NCI-H82 treated with DMSO at 0.1 percent for 48 hours (cell line): ENCODE measurements at regions not wholly inside any gene's neighbourhood (a gene's known extent, or its start where the extent isn't known, plus 50 kb on each side); places are given as distances from the start of the nearest gene placed in this dataset.
A peak's percentile ranks its signal among the peaks of the same experiment; 100 is the strongest.
"Not testable (repeated sequence)": the region's sequence is repeated elsewhere in the genome, so short reads cannot be mapped to it uniquely, and the experiment has no call there.

ENCODE experiments used
- DNase-seq: peaks from one replicate; lab custom pipeline; 2025; ENCODE audit not compliant: unreplicated experiment; lab: John Stamatoyannopoulos, UW

GRCh38 chr7:131865911-131866310, 309.5 kb upstream of the PODXL start:
- DNase-seq: no peak

GRCh38 chr7:131861620-131862346, 305.4 kb upstream of the PODXL start:
- no peak for DNase-seq

GRCh38 chr7:131859147-131859821, 302.9 kb upstream of the PODXL start:
- DNase-seq: peak; percentile 51

GRCh38 chr7:131858611-131859010, 302.2 kb upstream of the PODXL start:
- no peak for DNase-seq

GRCh38 chr7:131849472-131849871, 293.0 kb upstream of the PODXL start:
- DNase-seq: no peak

- DNase-seq: no peak
Measured at GRCh38 chr7:131848033-131848432, 291.6 kb upstream of the PODXL start.

- DNase-seq: no peak
Measured at GRCh38 chr7:131845573-131846314, 289.3 kb upstream of the PODXL start.

- DNase-seq: peak; percentile 58
Measured at GRCh38 chr7:131844369-131844768, 287.9 kb upstream of the PODXL start.

- no peak for DNase-seq
Measured at GRCh38 chr7:131843898-131844331, 287.5 kb upstream of the PODXL start.

GRCh38 chr7:131839967-131840690, 283.7 kb upstream of the PODXL start:
- DNase-seq: no peak

GRCh38 chr7:131836733-131837132, 280.3 kb upstream of the PODXL start:
- DNase-seq: no peak

- no peak for DNase-seq
Measured at GRCh38 chr7:131835141-131835540, 278.7 kb upstream of the PODXL start.

GRCh38 chr7:131830681-131831080, 274.3 kb upstream of the PODXL start:
- DNase-seq: no peak

GRCh38 chr7:131829947-131830558, 273.6 kb upstream of the PODXL start:
- no peak for DNase-seq

- DNase-seq: no peak
Measured at GRCh38 chr7:131827421-131827820, 271.0 kb upstream of the PODXL start.

GRCh38 chr7:131826960-131827359, 270.5 kb upstream of the PODXL start:
- DNase-seq: peak; percentile 28

GRCh38 chr7:131823961-131824440, 267.6 kb upstream of the PODXL start:
- not testable (repeated sequence) for DNase-seq

- DNase-seq: peak; percentile 91
Measured at GRCh38 chr7:131819891-131820290, 263.5 kb upstream of the PODXL start.

- DNase-seq: no peak
Measured at GRCh38 chr7:131816391-131817007, 260.1 kb upstream of the PODXL start.

- DNase-seq: no peak
Measured at GRCh38 chr7:131808736-131809135, 252.3 kb upstream of the PODXL start.
